ENCODE measurements at regions not wholly inside any gene's neighbourhood (a gene's known extent, or its start where the extent isn't known, plus 50 kb on each side); places are given as distances from the start of the nearest gene placed in this dataset.

DNA sequence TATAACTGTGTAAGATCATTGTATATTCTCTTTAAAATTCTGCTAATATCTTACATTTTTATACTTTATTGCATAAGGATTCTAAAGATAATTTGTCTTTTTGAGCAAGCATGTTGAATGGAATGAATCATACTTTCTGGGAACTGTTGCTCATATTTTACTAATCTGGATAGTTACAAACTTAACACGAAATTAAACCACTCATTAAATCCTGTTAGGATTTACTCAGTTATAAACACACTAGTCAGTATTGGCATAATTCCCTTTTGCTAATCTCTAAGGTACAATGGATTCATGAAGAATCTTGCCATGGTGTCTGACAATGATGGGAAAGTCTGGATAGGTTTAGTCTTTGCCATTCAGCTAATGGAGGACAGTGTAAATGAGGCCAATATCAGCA, 338.1 kb upstream of the SMC2 start:
- TF ChIP-seq GATA1 (IDR thresholded peaks at IDR 0.05; ENCODE audit: low read depth, low read length) (no peak), POLR2A (IDR thresholded peaks at IDR 0.05; ENCODE audit: low read length) (no peak)
- DNase-seq = no peak

DNA sequence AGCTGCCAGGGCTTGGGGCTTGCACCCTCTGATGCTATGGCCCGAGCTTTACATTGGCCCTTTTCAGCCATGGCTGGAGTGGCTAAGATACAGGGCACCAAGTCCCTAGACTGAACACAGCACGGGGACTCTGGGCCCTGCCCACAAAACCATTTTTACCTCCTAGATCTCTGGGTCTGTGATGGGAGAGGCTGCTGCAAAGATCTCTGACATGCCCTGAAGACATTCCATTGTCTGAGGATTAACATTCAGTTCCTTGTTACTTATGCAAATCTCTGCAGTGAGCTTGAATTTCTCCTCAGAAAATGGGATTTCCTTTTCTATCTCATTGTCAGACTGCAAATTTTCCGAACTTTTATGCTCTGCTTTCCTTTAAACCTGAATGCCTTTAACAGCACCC, 337.0 kb upstream of the SMC2 start:
- TF ChIP-seq GATA1 (IDR thresholded peaks at IDR 0.05; ENCODE audit: low read depth, low read length) (no peak), POLR2A (IDR thresholded peaks at IDR 0.05; ENCODE audit: low read length) (no peak)
- no peak for DNase-seq

DNA sequence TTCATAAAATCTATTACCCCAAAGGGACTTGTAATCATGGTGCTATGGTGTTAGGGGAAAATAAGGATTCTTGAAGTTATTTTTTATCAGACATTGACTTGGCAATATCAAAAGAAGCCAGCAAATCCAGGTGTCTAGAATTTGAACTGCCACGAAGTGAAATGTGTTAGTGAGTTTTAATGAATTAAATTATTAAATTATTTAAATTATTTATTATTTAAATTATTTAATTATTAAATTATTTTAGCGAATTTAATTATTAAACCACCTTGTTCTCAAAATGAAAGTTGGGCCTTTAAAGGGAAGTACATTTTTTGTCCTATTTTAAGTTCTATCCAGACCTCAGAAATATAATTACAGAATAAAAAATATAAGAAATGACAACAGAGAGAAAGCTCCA, 332.6 kb upstream of the SMC2 start:
- no peak for TF ChIP-seq POLR2A (IDR thresholded peaks at IDR 0.05; ENCODE audit: low read length)
- no peak for TF ChIP-seq GATA1 (IDR thresholded peaks at IDR 0.05; ENCODE audit: low read depth, low read length)
- DNase-seq = no peak

DNA sequence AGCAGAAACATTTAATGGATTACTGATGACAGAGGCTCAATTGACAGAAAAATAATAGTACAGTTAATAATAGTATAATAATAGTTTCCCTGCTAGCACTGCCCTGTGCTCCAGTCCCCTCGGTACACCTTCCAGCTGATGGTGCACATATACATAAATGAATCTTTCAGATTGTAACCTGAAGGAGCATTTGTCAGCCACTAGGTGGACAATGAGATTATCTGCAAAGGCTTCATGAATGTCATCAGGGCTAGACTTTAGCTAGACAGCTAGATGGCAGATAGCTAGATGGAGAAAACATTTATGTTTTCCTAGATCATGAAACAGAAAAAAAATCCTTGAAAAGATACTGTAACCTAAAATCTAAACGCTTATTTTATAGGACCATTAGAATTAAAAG, 304.4 kb upstream of the SMC2 start:
- no peak for TF ChIP-seq POLR2A (IDR thresholded peaks at IDR 0.05; ENCODE audit: low read length)
- no peak for TF ChIP-seq GATA1 (IDR thresholded peaks at IDR 0.05; ENCODE audit: low read depth, low read length)
- peak; percentile 2 to 6 for DNase-seq

DNA sequence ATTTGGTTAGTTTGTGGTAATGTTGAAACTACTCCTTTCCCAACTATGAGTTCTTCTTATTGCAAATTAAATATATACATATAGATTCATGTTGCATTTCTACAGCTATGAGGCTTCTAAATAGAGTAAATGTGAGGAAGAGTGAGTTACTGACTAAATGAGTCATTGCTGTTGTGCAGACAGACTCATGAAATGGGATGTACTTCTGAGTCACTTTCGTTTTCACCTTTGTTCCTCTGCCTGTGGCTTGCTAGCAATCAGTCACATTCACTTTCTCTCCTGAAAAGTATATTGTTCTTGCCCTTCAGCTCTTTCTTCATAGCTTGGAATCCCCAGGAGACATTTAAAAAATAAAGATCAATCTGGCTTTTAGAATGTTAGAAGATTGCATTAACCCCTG, 295.5 kb upstream of the SMC2 start:
- DNase-seq = no peak
- TF ChIP-seq GATA1 (IDR thresholded peaks at IDR 0.05; ENCODE audit: low read depth, low read length) (no peak), POLR2A (IDR thresholded peaks at IDR 0.05; ENCODE audit: low read length) (no peak)

DNA sequence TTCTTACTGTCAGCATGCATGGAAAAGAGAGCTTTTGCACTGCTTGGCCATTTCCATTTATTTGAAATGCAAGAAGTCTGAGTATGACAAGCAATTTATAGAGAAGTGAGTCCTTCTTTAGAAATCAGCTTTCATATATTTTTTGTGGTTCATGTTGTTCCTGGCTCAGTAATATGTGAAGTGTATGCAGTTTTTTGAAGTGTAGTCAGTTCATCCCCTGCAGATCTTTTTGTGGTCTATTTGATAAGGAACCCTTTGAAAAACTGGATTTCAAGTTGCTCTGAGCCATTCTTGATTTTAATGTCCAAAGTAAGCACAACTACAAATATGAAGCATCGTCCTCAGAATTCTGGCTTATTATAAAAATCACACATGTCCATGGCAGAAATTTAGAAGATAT, 294.1 kb upstream of the SMC2 start:
- no peak for TF ChIP-seq POLR2A (IDR thresholded peaks at IDR 0.05; ENCODE audit: low read length)
- TF ChIP-seq GATA1 (IDR thresholded peaks at IDR 0.05; ENCODE audit: low read depth, low read length) = no peak

DNA sequence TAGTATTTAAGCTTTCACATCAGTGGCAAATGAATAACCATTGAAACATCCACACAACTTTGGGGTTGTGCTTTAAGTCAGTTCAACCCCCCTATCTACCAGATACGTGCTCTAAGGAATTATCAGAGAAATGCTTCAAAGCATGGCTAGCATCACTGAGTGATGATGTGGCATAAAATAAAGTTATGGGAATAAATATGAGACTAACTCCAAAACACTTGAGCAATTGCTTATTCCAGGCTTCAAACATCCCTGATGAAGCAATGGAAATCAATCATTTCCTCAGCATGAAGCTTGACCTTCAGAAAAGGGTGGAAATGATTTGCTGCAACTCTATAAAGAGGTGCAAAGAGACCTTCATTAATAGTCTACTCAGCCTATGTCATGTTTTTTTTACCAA, 292.0 kb upstream of the SMC2 start:
- TF ChIP-seq GATA1 (IDR thresholded peaks at IDR 0.05; ENCODE audit: low read depth, low read length) = no peak
- TF ChIP-seq POLR2A (IDR thresholded peaks at IDR 0.05; ENCODE audit: low read length) = no peak
- no peak for DNase-seq

More for the DNA sequence above, 294.1 kb upstream of the SMC2 start:
- DNase-seq = no peak

DNA sequence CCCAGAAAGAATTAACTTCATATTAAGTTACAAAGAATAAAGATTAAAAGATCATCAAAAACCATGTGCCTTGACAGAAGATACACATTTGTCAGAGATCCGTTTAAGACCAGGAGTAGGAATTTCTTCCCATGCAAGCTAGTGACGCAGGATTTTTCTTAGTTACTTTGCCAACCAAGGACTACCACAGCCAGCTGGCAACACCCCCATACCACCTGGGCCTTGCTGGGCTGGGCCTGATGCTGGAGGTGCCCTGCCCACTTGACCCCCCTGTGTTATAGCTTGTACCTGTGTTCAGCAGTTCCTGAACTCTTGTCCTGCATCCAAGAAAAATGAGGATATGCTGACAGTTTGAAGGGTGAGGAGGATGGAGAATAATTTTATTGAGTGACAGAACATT, 290.9 kb upstream of the SMC2 start:
- TF ChIP-seq POLR2A (IDR thresholded peaks at IDR 0.05; ENCODE audit: low read length) = no peak
- no peak for TF ChIP-seq GATA1 (IDR thresholded peaks at IDR 0.05; ENCODE audit: low read depth, low read length)
- no peak for DNase-seq

DNA sequence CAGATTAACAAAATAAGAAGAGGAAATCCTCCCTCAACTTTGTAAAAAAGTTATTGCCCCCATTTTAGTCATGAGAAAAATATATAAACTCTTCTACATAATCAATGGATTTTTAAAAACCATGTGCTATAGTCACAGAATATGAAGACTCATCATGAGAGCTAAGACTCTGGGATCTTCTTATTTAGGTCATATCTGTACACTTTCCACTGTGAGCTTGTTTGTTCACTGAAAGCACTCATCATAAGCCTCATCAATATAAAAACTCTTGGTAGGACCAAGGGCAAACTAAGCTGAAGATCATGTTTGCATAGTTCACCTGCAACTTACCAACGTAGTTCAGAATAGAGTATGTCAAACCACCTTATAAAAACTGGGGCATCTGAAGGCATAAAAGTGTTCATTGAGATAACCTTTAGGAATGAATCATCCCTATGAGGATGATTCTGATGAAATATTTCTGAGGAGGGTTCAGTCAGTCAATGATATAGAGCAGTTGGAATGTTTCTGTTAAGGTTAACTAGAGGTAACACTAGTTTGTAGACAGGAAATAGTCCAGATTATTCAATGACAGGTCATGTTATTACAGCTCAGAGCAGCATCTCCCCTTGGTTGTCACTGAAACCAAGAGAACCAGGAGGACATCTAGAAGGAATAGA, 289.9 kb upstream of the SMC2 start:
- TF ChIP-seq POLR2A (IDR thresholded peaks at IDR 0.05; ENCODE audit: low read length) (no peak), GATA1 (IDR thresholded peaks at IDR 0.05; ENCODE audit: low read depth, low read length) (no peak)
- DNase-seq = no peak

DNA sequence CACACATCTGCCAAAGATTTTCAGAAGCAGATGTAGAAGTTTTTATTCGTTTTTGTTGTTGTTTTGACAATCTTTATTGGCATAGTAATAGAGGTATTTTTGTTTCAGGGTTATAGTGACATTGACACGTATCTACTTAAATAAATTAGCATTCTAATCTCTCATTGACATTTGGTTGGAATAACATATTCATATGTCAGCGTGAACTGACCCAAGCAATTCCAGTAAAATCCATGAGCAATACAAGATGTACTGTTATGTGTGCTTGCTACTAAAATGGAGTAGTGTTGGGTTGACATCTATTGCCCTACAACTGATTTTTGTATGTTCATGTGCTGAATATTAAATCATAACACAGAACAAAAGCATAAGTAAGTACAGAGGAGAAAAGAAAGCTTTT, 284.4 kb upstream of the SMC2 start:
- TF ChIP-seq POLR2A (IDR thresholded peaks at IDR 0.05; ENCODE audit: low read length) = no peak
- TF ChIP-seq GATA1 (IDR thresholded peaks at IDR 0.05; ENCODE audit: low read depth, low read length) = no peak

DNA sequence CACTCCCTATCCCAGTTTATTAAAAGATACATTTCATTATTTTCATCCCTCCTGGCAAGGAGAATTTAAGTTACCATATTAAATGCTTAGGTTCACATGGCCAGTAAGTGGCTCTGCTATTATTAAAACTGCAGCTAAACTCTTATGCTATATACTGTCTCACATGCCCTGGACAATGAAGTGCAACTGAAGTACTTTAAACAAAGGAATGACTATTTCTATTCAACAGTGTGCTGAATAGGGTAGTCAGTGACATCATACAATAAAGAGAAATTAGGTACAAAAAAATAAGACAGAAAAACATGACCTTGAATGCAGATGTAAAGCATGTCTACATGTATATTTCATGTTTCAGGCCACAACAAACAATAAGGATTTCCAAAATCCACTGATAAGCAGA, 282.6 kb upstream of the SMC2 start:
- TF ChIP-seq GATA1 (IDR thresholded peaks at IDR 0.05; ENCODE audit: low read depth, low read length) (no peak), POLR2A (IDR thresholded peaks at IDR 0.05; ENCODE audit: low read length) (no peak)
- DNase-seq = no peak

More for the DNA sequence above, 284.4 kb upstream of the SMC2 start:
- DNase-seq = no peak

DNA sequence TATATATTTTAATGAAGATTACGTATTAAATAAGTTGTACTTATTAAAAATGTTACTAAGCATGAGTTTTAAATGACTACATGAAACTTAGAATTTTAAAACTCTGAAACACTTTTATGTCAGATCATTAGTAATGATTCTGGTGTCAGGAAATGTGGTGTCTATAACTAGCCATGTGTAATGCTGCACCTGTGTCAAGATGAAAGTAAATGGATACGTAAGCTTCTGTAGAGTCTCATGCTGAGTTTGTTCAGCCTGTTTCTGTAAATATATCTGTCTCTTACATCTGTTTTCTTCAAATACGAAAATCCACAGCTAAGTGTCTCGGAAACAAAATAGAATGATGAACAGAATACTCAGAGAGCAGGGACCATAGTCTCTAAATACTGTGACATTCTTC, 278.0 kb upstream of the SMC2 start:
- no peak for DNase-seq

DNA sequence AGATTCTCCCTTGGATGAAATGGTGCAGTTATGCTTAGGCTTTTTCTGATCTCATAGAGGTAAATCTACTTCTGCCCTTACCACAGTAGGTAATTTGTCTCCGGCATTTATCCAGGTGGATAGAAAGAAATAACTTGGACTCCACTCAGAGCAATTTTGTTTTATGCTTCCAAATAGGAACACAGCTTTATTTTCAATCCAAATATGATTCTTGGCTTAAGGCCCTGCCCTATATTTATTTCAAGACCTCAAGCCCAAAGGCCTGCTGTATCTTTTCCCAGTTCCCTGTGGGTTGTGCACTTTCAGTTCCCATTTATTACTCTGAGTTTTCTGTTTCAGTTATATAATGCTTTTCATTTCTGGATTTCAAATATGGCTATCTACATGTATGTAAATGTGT, 274.2 kb upstream of the SMC2 start:
- TF ChIP-seq GATA1 (IDR thresholded peaks at IDR 0.05; ENCODE audit: low read depth, low read length) (no peak), POLR2A (IDR thresholded peaks at IDR 0.05; ENCODE audit: low read length) (no peak)
- DNase-seq = no peak

More for the DNA sequence above, 278.0 kb upstream of the SMC2 start:
- TF ChIP-seq GATA1 (IDR thresholded peaks at IDR 0.05; ENCODE audit: low read depth, low read length) (no peak), POLR2A (IDR thresholded peaks at IDR 0.05; ENCODE audit: low read length) (no peak)

DNA sequence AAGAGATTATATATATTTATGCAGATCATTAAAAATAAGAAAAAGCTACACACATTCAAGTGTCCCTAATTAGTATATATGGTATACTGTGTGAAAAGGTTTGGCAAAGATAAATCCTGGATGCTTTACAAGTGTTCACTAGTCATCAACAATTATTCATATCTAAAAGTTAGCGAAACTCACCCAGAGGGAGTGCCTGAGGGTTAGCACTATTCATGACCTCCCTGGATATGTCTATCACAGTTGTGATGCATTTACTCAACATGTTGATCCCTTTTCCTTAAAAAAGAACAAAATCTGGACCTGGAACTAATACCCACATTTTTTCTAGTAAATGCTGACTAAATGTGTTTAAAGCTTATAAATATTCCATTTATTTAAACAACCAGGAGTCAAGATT, 273.0 kb upstream of the SMC2 start:
- no peak for TF ChIP-seq GATA1 (IDR thresholded peaks at IDR 0.05; ENCODE audit: low read depth, low read length)
- no peak for TF ChIP-seq POLR2A (IDR thresholded peaks at IDR 0.05; ENCODE audit: low read length)
- no peak for DNase-seq

DNA sequence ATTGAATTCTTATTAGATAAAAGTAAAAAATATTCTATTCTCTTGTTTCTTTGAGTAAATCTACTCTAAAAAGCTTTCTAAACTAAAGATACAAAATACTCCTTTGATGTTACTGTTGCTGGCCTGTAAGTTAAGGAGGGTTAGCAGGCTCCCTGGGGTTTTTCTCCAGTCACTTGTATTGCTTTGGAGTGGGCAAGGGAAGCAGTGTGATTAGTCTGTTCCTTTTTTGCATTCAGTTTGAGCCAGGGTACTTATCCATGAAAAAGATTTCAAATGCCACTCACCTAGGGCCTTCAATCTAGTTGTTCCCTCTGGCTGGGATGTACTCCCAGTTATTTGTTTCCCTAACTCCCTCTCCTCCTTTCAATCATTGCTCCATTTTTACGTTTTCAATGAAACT, 256.2 kb upstream of the SMC2 start:
- TF ChIP-seq GATA1 (IDR thresholded peaks at IDR 0.05; ENCODE audit: low read depth, low read length) = no peak
- no peak for TF ChIP-seq POLR2A (IDR thresholded peaks at IDR 0.05; ENCODE audit: low read length)
- DNase-seq = no peak

DNA sequence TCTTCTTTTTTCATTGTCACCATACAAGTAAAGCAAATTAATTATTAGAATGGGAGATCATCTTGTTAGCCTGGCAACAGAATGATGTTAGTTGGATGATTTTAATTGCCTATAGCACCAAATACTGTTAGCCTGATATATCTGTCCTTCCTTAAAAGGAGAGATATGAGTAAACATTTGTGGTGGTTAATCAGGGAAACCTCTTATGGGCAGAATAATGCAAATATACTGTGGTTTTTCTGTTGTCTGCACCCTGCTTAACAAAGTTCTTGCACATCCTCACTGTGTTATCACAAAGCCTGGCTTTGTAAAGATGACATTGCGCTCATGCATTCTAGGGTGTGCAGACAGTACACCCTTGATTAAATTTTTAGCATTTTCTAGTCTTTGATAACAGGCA, 254.9 kb upstream of the SMC2 start:
- no peak for DNase-seq
- TF ChIP-seq GATA1 (IDR thresholded peaks at IDR 0.05; ENCODE audit: low read depth, low read length) (no peak), POLR2A (IDR thresholded peaks at IDR 0.05; ENCODE audit: low read length) (no peak)

Measured in erythroblast (primary cell).